A172 (cell line): ENCODE measurements at regions not wholly inside any gene's neighbourhood (a gene's known extent, or its start where the extent isn't known, plus 50 kb on each side); places are given as distances from the start of the nearest gene placed in this dataset.

ENCODE experiments used
- DNase-seq: peaks from one replicate; pipeline ENCODE4 v3.0.0-alpha.2; 2015; ENCODE audit warnings: low spot score

DNA sequence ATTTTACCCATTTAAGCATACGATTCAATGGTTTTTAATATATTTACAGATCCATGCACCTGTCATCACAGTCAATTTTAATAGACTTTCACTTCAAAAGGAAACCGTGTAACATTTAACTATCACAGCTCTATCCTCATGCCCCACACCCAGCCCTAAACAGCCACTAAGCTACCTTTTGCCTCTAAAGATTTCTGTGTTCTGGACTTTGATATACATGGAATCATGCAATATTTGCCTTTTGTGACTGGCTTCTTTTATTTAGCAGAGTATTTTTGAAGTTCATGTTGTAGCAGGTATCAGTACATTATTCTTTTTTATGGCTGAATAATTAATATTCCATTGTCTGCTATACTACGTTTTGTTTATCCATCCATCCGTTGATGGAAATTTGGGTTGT is 50.3 kb upstream of the STX16 start:
- no peak for DNase-seq

DNA sequence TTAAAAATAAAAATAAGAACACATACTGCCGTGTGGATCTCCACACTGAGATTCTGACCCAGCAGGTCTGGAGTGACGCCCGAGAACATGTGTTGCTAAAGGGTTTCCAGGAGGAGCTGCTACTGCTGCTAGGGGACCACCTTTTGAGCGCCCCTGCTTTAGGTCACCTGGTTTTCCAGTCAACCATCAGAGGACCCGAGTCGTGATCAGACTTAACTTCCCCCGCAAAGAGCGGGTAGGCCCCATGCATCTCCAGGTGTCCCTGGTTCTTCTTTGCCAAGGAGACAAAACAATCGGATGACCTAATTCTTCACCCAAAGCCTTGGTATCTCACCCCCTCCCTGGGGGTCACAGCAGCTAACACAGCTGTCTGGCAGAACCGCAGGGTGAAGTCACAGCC is 51.1 kb upstream of the STX16 start:
- DNase-seq = no peak

DNA sequence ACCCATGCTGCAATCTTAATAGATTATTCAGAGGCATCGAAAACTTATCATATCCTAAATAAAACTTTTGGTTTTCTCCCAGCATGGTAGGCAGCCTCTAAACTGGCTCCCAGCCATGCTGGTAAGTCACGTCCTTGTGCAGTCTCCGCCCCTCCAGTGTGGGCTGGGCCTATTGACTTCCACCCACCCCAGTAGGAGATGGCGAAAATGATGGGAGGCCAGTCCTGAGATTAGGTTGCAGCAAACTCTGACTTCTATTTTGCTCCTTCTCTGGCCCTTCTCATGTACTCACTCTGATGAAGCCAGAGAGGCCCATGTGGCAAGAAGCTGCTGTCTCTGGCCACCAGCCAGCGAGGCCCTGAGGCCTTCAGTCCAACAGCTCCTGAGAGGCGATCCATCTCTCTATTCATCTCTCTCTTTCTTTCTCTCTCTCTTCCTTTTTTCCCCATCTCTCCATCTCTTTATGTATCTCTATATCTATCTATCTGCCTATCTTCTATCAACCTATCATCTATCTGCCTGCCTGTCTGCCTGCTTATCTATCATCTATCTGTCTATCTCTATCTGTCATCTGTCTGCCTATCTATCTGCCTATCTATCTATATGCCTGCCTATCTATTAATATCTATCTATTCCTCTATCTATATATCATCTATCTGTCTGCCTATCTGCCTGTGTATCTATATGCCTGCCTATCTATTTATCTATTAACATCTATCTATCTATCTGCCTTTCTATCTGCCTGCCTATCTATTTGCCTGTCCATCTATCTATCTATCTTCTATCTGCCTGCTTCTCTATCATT is 52.7 kb upstream of the STX16 start:
- DNase-seq = no peak

DNA sequence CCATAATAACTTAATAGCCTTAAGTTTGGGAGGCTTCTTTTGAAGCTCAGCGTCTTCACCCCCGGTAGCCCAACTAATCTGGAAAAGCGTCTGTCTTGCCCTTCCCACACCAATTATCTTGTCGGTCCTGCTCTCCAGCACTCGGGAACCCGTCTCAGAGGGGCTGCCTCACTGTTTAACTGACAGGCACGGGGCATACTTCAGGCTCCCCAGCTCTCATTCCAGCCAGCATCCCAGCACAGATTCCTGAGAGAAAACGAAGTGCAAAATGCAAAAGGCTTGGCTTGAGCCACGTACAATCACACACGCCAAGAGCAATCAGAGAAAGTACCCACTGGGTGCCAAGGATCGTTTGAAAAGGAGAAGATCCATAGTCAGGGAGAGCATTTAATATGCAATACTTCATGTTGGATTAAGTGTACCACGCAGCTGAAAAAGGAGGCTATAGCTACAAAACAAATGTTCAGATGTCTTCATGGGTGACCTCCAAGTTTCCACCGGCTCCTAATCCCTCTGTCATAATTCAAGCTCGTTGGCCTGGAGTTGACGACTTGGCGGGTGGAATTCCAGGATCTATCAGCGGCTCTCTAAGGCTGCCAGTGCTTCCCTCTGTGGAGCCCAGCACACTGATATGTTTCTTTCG is 53.7 kb upstream of the STX16 start:
- no peak for DNase-seq

DNA sequence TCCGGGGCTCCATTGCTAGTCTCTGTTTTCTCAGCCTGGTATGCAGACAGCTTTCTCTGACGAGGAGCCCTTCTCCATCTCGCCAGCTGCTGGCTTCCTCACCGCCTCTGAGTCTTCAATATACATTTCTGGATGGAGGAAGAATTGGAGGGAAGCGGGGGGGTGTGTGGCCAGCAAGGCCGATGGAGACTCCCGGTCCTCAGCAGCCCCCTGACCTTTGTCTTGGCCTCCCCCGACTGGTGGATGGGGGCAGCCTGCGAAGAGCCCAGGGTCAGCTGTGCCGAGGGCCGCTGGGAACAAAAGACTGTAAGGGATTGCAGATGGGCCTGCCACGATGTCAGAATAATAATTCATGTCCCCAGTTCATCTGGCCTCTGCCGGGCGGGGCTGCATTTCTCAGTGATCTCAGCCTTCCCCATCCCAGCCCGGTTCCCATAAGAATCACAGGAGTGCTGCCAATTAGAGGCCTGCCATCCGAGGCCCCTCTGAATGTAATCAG is 54.3 kb upstream of the STX16 start:
- DNase-seq = peak; percentile 33

DNA sequence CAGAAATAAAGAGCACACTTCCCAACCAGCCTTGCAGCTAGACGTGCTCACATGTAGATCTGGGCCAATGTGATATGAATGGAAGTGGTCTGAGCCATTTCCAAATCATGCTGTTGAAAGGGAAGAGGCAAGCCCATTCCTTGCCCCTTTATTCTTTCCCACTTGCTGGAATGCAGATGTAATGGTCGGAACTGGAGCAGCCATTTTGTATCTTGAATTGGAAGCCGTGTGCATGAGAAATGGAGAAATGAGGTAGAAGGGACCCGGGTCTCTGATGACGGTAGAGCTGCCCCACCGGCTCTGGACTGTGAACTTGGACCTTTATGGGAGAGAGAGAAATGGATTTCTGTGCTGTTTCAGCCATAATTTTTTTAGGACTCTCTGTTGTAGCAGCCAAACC is 54.8 kb upstream of the STX16 start:
- no peak for DNase-seq

DNA sequence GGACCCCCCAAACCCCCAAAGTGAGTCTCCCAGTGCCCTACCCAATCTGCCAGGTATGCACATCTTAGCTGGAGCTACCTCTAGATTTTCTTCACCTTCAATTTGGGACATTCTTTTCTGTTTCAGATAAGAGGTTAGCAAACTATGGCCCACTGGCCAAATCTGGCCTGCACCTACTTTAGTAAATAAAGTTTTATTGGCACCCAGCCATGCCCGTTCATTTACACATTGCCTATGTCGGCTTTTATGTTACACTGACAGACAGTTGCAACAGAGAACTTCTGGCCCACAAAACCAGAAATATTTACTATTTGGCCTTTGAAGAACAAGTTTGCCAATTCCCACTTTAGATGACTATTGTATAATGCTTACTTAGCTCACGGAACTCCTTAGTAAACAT is 55.9 kb upstream of the STX16 start:
- no peak for DNase-seq

DNA sequence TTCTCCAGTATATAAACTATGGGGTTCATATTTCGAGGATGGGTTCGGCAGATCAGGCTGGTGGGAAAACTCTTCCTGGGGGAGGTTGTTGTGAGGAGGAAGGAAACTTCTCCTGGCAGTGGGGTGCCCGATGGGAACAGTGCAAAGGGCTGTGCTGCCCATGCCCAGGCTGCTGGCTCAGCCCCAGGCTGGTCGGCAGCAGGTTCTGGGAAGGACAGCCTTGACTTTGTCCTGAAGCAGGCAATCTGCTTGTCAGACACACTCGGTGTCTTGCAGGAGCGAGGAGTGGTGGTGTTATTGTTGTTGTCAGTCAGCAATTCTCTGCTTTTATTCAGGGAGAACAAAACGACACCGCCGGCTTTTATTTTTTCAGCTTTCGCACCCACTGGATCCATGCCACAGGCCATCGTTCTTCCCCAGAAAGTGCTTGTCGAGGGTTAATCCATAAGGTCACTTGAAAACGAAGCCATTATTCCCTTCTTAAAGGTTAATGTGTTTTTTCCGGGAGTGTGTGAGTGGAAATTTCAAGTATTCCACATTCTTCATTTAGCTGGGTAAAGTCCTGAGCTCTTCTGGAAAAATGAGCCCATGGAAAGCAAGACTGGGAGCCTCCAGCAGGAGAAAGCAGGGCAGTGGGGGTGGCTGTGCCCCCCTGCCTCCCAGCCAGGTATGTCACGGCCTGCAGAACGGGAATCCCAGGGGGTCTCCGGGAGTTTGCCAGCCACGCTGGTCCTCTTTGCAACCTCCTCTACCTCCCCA is 57.0 kb upstream of the STX16 start:
- DNase-seq = no peak

DNA sequence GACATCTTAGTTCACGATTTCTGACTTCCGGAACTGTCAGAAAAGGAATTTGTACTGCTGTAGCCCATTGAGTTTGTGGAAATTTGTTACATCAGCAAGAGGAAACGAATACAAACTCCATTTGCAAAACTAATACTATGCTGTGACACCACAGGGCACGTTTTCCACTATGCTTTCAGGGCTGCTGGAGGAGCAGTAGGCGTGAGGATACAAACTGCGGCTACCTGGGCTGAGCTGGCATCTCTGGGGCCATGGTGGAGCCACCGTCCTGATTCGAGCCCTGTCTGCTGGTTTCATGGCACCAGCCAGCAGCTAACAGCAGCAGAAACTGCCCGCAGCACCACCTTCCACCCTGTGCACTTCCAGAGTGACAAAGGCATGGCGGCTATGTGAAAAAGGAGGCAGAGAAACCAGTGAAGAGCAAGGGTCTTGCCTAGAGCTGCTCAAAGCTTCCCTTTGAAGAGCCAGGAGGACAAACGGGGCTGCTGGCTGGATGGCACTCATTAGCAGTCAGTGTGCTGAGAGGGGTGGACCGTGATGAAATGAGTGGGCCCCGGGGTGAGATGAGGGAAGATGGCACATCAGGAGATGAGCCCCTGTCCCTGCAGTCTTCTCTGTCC is 58.9 kb upstream of the STX16 start:
- DNase-seq = no peak

DNA sequence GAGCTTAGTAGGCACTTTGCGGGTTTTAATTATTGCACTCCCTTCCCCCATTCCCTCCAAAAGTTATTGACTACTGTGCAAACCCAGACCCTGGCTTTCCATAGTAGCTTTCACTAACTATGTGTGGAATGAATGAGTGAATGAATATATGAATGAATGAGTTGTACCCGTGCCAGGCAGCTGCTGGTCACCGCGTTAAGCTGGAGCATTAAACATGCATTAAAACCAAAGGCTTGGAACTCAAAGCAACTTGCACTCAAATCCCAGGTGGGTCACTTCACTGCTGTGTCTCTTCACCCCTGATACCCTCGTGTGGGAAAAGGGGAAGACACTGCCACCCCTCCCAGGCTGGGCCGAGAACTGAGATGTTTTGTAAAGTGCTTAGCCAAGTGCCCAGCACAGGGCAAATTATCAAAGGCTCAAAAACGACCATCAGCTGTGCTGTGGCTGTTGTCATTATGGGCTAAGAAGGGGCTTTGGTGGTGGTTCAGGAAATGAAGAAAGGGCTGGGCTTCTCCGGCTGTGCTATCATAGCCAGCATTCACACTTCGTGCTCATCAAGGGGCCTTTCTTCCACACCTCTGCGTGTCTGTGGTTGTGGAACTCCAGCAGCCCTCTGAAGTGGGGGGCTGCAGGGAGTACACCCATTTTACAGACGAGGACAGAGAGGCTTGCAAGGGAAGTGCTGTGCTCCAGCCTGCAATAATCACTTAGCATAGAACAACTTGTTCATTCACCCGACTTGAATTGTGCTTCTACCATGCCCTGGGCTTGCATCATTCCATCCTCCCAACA is 60.2 kb upstream of the STX16 start:
- no peak for DNase-seq

DNA sequence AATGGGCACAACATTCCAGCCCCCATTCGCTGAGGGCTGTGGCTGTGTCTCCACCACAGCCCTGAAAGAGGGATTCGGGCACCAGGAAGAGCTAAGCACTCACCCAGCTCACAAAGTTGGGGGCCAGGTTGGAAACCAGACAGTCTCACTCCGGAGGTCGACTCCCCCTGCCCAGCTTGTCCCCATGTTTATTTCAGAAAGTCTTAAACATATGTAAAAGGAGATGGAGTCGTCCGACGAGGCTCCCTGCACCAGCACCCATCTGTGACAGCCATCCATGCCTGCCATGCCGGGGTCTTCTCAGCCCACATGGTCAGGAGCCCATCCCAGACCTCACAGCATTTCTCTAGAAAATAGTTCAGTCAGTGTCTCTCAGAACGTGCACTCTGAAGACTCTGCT is 63.6 kb upstream of the STX16 start:
- DNase-seq = no peak

DNA sequence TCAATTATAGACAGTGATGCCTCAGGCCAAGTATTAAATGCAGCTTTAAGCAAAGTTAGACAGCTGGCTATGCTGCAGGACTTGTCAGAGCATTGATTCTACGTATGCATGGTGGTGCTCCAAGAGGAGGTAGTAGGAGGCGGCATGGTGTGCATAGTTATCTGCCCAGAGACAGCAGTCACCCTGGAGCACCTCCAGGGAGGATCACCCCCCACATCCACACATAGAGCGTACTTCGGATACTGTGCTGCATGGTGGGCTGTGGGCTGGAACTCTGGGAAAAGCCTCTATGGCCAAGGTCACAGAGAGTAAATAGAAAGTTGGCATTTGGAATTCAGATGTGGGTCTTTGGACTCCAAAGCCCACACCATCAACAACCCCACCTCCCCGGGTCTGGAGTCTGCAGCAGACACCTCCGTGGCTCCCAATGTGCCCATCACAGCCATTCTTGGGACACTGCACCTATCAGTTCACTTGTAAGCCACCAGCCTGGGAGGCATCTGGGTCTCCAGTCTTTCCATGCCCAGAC is 64.5 kb upstream of the STX16 start:
- DNase-seq = no peak

DNA sequence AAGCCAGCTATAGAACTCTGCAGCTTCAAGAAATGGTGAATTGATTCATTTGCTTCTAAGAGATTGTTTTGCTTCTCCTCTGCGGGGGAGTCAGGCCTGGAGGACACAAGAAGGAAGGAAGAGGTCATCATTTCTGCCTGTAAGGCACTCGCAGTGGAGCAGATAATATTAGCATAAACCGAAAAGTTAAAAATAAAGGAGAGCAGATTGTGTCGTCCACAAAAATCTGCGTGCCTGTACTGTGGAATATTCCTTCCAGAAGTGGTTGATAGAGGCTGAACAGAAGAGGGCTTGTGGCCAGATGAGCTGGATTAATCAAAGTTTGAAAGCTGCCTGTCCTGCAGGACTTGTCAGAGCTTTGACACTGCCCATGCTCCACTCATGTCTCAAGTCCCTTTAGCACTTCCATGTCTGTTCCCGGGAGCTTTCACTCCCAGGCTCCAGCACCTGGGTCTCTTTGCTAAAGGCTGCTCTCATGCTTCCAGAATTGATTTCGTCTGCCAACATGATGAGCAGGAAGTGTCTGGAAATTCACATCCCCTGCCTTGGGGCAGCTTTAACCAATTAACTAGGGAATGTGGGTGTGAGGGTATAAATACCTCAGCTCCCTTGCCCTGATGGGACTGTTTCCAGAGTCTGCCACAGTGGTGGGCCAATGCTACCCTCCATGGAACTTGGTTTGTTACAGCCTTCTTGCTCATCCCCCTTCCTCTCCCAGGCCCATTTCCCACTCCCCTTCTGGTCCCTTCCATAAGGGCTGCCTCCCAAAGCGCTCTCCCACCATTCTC is 65.1 kb upstream of the STX16 start:
- DNase-seq = no peak

DNA sequence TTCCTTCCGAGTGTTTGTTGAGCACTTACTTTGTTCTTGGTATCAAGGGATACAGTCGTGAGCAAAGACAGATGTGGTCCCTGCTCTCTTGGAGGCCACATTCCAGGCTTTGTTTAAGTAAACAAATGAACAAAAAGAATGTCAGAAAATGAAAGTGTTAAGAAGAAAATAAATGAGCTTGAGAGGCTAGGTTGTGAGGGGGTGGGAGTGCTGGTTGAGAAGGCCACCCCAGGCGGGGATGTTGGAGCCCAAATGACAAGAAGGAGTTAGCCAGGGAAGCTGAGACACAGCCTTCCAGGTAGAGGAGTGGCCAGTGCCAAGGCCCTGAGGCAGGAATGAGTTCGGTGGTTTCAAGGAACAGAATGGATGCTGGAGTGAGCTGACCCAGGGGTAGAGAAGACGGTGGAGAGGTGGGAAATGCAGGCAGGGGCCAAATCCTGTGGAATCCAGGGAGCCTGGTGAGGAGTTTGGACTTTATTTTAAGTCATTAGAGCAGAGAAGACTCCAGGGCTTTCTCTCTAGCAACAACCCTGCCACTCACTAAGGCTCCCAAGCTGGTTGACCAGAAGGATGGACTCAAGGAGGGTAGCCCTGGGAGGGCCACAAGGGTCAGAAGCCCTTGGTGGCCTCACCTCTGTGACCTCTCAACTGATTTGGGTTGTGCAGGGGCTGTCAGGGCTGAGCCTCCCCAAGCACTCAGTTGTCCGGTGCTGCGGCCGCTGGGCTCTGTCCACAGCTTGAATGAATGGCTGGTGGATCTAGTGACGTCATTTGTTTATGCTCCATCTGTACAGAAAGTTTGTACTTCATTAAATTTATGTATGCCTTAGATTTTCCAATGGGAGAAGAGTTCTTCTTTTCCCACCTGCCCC is 66.0 kb upstream of the STX16 start:
- DNase-seq = no peak

DNA sequence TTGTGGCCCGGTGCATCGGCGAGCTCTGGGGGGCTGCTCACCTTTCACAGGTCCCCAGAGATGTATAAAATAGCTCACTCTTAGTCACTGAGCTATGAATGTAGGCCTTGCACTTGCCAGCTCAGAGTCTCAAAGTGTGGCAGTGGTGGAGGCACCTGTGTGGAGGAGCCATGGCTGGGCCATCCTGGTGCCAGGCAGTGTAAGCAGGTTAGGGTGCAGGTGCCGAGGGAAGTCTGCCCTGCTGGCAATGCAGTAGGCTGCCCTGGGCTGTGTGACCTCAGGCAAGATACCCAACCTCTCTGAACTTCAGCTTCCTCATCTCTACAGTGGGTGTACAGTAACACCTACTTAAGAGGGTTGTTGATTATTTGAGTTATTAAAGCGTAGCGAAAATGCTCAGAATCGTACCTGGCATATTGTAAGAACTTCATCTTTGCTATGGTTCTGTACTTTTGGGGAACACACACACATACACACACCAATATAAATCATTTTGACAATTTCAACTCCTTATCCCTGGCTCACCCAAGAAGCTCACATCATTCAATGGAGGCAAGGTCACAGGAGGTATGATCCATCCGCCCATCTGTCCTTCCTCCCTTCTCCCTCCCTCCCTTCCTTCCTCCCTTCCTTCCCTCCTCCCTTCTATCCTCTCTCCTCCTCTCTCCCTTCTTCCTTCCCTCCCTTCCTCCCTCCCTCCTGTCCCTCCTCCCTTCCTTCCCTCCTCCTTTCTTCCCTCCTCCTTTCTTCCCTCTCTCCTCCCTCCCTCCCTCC is 66.8 kb upstream of the STX16 start:
- DNase-seq = no peak

DNA sequence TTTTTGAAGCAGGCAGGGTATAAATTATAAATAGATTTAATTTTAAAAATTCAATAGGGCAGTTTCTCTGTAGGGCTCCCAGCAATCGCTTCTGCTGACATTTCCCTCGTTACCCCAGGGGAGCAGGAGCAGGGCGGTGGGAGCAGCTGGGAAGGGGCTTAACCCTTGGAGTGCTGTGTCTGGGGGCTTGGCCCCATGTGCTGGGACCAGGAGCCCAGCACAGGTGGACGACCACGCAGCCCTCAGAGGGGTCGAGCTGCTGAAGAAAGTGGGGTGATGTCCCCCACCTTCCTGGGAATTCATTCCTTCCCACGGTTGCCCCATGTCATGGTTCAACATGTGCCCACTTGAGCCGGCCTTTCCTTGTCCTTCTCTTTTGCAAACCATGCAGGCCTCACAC is 67.5 kb upstream of the STX16 start:
- DNase-seq = no peak

DNA sequence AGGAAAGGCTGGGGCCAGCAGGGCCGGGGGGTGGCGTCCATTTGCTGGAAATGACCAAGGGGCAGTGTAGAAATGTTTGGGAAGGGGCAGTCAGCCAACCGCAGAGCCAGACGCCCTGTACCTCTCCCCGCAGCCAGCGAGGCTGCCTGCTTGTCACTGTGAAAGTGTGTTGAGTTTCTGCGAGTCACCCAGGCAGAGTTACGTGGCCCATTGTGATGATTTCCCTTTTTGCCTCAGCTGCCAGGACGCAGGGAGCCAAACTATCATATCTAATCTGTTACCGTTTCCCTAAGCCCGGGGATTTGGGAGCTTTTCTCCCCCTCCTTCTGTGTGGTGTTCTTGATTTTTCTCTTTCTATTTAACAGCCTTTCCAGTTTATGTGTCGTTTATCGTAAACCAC is 67.9 kb upstream of the STX16 start:
- DNase-seq = no peak

DNA sequence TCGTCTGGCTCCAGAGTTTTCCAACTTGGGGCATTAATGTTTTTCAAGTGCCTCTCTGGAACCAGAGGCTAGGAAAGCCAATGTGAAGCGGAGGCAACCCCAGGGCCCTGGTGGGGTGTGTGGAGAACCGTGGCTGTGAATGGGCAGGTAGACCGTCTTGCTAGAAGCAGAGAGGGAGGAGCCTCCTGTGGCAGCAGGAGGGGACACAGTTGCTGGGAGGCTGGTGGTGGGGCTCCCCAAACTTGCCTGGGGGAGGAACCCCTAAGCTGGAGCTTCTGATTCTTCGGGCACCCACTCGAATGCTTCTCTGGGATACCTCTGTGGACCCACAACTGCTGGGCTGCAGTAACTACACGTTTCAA is 65.3 kb upstream of the APCDD1L start:
- DNase-seq = no peak
